A172 (cell line): ENCODE measurements at regions not wholly inside any gene's neighbourhood (a gene's known extent, or its start where the extent isn't known, plus 50 kb on each side); places are given as distances from the start of the nearest gene placed in this dataset.
"Not testable (repeated sequence)": the region's sequence is repeated elsewhere in the genome, so short reads cannot be mapped to it uniquely, and the experiment has no call there.

Source experiments
- DNase-seq: peaks from one replicate; pipeline ENCODE4 v3.0.0-alpha.2; 2015; ENCODE audit warnings: low spot score

DNA sequence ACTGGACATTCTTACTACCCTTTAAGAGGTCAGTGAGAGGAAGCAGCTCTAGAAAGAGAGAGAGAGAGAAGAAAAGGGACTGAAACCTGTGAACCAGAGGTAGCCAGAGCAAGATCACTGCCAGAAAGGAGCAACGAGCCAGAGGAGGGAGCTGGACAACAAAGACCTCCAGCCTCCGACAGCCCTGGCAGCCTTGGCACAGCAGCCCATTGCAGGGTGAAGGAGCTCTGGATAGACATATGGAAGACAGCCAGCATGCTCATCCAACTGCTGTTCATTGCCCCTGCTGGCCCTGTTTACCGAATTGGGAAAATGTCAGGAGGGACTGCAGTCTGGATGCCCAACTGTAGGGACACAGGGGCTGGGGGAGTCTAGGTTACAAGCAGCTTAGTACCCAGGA is 228.4 kb upstream of the SLC35G4 start:
- DNase-seq = no peak

DNA sequence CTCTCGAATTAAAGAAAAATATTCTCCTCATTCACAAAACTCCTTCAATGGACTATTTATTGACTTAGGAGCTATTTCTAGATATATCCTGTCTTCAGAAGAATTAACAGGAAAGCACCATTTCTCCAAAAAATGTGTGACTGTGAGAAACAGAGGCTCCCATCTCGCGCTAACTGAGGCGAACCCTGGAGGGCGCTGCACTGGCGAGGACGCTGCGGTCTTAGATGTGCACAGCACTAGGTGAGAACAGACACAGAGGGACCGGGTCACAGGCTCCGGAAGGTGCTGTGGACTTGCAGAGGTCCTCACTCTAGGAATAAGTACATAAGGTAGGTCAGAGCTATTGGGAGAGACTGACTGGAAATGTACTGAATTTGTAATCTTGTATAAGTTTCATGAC is 229.7 kb upstream of the SLC35G4 start:
- no peak for DNase-seq

DNA sequence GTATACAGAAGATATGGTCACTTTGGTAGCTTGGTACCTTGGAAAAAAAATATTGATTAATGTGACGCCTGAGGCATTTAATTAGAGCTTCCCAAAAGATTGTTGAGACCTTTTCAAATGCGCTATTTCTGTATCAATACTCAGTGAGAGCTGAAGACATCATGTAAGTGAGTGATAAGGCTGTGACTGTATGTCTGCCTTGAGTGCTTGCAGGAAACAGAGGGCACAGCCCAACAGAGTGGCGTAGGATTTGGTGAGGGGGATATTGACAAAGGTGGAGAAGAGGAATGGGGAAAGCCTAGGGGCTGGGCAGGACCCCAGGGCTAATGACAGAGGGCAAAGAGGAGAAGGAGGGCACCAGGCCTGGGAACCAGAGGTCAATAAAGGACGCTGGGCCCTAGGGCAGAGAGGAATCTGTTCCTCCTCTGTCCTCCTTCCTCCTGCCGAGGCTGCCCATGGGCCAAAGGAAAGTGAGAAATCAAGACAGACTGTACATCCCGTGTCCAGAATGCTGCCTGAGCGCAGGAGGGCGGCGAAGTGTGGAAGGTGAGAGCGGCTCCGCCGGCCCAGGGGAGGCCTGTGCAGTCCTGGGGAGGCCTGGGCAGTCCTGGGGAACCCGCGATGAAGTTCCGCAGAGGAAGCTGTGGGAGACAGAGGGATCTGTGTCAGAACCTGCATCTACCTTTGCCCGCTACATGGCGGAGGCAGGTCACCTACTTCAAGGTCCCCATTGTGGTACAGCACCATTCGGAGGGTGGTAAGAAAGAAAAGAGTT is 228.6 kb upstream of the PIEZO2 start:
- DNase-seq = no peak

DNA sequence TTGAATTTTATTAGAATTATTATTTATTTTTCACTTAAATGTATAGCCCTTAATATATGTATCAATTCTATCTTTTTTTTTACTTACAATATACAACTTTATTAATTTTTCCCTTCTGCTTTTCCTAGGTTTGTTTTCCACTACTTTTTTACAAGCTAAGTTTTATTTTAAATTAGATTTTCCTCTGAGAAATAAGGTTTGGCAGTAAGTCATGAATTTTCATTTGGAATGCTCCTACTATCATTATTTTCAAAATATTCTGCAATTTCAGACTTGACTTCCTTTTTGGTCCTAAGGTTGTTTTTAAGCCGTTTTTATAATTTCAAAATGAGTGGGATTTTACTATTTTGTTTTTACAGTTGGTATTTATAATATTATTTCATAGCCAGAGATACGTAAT is 222.8 kb upstream of the PIEZO2 start:
- DNase-seq = no peak

DNA sequence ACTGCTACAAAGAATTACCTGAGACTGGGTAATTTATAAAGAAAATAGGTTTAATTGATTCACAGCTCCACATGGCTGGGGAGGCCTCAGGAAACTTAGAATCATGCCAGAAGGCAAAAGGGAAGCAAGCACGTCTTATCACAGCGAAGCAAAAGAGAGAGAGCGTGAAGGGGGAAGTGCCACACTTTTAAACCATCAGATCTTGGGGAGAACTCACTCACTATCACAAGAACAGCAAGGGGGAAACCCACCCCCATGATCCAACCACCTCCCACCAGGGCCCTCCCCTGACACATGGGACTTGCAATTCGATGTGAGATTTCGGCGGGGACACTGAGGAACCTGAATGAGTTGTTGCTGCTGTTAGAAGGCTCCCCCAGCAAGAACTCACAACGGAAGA is 220.2 kb upstream of the PIEZO2 start:
- no peak for DNase-seq

DNA sequence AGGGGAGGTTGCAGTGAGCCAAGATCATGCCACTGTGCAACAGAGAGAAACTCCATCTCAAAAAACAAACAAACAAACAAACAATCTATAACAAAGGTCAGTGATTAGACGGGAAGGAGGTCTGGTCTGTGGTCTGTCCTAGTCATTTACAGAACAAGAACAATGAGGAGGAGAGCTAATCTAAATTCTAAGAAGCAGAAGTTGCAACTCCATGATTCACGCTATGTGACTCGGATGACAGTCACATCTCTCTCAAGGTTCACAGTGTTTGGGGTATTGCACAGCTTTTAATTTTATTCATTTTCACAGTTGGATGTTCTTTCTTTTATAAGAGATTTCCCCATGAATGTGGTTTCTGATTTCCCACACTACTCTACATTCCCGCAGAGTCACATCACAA is 218.7 kb upstream of the PIEZO2 start:
- peak; percentile 43 for DNase-seq

DNA sequence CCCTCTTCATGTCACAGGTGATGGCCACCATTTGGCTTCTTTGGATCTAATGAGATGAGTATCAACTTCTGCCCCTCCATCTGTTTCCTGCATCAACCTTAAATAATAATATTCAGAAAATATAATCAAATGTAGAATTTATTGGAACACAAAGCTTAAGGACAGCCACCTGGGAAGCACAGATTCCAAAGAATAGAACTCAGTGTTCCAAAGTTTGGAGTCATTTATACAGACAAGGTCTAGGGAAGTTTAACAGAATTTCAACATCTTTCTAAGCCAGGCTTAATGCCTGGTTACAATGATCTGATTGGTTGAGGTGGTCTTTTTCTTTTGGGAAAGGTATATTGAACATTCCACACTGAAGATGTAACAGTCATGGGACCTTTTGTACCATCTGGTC is 218.0 kb upstream of the PIEZO2 start:
- DNase-seq = no peak

DNA sequence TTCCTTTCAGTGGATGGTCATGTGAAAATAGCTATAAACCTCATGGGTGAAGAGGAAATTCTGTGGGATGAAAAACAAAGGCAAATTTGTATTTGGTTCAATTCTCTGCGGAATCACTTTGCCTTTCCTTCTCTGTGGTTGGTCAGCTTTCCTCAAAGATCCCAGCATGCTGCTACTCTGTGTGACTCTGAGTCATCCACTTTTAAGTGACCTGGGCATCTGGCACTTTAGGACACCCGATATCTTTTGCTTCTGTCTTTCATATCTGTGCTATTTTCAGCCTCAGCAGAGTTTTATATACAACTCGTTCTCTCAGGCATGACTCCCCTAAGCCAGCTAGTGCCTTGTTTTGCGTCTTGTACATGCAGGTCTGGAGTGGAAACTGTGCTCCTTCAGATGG is 217.0 kb upstream of the PIEZO2 start:
- DNase-seq = peak; percentile 88

DNA sequence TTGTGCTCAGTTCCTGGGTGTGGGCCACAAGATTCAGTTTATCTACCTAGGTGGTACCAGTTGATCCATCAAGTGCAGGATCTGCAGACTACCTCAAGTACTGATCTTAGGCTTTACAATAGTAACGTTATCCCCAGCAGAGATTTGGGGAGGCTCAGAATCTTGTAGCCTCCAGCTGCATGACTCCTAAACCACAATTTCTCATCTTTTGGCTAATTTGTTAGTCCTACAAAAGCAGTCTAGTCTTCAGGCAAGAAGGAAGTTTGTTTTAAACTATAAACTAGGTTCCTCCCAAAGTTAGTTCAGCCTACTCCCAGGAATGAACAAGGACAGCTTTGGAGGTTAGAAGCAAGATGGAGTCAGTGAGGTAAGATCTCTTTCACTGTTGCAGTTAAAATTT is 213.5 kb upstream of the PIEZO2 start:
- DNase-seq = no peak

DNA sequence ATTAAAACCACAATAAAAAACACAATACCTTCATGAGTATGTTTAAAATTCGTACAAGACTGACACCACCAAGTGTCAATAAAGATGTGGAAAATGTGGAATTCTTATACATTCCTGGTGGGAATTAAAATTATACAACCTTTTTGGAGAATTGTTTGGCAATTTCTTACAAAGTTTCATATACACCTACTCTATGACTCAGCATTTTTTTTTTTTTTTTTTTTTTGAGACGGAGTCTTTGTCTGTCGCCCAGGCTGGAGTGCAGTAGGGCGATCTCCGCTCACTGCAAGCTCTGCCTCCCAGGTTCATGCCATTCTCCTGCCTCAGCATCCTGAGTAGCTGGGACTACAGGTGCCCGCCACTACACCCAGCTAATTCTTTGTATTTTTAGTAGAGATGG is 212.5 kb upstream of the PIEZO2 start:
- DNase-seq = not testable (repeated sequence)

DNA sequence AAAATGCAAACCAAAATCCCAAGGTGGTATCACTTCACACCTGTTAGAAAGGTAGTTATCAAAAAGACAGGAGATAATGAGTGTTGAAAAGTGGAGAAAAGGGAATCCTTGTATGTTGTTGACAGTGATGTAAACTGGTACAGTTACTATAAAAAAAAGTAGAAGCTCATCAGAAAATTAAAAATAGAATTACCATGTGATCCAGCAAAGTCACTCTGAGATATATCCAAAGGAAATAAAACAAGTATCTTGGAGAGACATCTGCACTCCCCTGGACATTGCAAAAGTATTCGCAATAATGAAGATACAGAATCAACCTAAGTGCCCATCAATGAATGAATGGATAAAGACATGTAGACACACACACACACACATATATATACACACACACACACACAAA is 208.3 kb upstream of the PIEZO2 start:
- no peak for DNase-seq

DNA sequence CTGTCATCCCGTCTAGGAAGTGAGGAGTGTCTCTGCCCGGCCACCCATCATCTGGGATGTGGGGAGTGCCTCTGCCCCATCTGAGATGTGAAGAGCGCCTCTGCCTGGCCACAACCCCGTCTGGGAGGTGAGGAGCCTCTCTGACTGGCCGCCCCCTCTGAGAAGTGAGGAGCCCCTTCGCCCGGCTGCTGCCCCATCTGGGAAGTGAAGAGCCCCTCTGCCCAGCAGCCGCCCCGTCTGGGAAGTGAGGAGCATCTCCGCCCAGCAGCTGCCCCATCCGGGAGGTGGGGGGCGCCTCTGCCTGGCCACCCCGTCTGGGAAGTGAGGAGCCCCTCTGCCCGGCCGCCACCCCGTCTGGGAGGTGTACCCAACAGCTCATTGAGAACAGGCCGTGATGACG is 195.2 kb upstream of the PIEZO2 start:
- not testable (repeated sequence) for DNase-seq

DNA sequence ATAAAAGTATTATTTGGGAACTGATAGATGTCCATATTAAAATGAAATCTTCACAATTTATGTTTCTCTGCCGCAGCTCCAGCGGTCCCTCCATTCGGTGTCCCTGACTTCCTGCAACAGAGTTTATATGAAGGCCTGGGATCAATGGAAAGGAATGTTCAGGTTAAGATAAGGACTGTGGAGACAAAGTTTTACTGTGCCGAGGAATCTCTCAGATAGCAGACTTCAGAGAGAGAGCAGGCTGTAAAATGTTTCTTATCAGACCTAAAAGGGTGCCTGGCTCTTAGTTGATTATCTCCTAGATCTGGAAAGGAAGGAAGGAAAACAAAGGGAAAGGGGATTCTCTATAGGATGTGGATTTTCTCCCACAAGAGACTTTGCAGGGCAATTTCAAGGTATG is 193.7 kb upstream of the PIEZO2 start:
- DNase-seq = no peak

DNA sequence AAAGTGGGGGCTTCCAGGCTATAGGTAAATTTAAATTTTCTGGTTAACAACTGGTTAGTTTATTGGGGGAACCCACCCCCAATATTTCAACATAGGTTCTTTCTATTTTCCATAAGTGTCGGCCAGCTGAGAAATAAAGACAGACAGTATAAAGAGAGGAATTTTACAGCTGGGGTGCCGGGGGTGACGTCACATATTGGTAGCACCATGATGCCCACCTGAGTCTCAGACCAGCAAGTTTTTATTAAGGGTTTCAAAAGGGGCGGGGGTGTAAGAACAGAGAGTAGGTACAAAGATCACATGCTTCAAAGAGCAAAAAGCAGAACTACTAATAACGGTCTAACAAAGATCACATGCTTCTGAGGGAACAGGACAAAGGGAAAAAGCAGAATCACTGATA is 192.7 kb upstream of the PIEZO2 start:
- not testable (repeated sequence) for DNase-seq

DNA sequence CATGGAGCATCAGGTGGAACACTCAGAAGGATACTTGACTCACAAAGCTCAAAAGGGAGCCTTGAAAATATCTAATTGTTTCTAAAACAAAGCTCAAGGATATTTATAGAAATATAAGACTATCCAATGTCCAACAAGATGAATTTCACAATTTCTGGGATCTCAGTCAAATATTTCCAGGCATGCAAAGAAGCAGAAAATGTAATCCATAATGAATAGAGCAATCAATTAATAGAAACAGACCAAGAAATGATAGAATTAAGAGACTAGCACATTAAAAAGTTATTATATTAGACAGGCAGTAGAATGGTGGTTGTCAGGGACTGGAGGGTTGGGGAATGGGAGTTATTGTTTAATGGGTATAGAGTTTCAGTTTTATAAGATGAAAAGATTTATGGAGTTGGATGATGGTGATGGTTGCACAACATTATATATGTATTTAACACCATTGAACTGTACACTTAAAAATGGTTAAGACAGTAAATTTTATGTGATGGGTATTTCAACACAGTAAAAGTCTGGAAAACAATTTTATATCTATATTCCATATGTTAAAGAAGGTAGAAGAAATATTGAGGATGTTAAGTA is 189.9 kb upstream of the PIEZO2 start:
- DNase-seq = no peak

DNA sequence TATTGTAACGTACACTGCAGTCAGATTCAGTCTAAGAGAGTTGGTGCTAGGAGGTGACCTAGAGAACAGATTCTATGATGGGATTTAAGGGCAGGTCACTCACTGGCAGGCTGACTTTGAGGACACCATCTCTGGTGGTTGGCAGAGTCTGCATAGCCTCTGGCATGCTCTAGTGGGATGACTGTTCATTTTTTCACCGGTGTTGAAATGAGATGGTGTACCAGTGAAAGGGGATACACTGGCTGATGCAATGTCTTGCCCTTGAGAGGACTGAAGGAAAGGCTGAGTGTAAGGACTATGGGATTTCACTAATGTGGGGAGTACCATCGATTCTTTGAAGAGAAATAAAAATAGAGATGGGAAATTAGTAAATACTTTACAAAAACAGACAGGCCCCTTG is 186.9 kb upstream of the PIEZO2 start:
- no peak for DNase-seq

DNA sequence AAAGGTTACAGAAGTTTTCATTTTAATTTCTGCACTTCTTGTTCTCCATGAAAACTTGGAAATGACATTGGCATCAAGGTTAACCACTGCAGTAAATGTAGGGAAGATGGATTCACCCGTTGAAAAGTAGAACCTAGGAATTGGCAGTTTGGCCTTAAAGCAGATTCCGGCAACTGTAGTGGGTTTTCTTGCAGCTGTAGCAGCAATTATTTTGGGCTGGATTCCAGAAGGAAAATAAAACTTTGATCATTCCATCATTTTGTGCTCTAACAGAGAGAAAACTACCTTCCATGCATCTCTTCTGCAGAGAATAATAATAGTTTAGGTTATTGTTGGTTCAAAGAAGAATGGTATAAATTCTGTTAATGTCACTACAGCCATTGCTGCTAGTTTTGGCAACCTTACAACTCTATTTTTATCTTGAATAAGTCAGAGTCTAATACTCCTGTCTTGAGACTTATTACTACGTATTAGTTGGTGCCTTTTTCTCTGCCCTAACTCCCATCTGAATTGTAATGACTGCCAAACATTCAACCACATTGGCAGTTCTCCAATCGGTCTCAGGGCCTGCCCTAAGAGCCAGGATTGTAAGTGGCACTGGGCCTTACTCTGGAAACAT is 178.1 kb upstream of the PIEZO2 start:
- DNase-seq = peak; percentile 56

DNA sequence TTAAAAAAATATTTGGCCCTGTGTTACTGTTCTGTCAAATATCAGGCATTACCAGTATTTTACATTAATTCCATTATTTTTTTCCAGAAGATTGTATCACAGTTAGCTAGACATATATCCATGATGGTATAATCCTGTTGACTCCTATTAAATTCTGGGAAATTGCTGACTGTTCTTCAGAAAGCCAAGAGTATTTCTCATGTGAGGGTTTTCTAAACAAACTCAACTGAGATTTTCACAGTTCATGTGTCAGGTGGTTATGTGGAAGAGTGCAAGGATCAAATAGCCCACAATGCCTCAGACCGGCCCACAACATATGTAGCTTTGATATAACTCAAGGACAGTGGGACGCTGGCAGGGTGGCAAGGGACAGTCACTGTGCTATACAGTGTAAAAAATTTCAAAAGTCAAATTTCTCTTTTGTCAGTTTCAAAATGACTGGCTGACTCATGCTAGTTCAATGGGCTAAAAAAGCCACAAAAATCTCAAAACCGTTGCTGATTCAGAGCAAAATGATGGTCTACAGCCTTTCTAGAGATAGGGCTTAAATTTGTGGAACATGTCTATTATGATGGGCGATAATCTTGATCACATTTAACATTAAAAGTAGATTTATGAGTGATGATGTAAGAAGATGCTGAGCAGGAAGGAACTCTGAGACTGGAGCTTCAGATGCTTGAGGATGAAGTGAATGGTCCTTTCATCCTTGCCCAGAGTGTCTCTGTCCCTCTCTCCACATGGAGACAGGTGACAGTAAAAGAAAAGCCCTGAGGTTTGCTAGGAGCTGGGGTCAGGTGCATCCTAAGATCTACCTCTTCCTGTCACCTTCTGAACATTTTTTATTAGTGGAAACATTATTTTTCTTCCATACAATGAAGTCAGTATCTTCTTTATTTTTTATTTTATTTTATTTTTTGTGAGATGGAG is 175.8 kb upstream of the PIEZO2 start:
- peak; percentile 96 for DNase-seq

DNA sequence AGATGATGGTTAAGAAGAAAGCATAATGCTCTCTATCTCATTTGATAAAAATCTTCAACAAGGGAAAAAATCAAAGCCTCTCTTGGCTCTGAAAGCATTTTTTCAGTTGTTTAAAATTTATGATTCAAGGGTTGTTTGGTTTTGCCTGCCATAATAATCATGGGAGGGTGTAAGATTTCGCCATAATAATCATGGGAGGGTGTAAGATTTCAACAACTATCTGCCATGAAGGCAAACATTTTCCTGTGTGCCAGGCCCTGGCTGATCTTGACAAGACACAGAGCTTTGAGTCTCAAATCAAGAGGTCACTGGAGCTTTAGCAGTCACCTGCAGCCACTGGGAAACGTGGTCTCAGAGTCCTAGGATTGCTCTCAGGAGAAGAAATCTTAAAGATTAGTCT is 175.1 kb upstream of the PIEZO2 start:
- DNase-seq = no peak

DNA sequence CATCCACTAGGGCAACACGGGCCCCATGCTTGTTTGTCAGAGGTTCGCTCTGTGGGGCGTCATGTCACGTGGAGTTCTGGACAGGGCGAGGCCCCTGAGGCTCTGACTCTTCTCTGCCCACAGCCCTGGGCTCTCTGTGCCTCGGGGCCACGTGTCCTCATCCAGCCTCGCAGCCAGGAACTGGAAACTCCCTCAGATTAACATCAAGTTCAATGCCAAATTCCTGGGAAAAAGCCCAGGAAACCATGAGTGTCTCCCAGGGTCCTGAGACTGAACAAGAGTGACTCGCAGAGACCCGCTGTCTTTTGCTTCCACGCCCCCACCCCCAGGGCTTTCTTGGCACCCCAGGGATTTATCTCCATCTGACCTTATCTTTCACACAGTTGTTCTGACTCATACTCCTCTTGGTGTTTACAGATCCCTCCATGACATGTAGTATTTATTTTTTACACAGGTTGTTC is 174.0 kb upstream of the PIEZO2 start:
- peak; percentile 99 for DNase-seq

DNA sequence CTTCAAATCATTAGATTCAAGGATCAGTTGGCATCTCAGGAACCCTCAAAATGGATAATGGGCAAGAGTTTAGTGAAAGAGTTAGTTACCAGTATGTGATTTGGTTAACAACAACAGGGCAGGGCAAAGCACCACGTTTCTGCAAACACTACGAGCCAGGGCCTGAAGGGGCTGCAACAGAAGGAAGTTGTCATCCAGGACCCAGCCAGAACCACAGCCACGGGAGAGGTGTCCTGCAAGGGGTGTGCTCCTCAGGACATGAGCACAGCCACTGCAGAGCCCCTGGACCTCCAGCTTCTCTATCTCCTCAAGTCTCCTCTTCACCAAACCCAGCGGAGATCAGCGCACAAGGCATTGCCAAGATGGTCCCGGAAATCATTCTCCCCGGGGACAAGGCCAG is 173.3 kb upstream of the PIEZO2 start:
- peak; percentile 28 for DNase-seq

DNA sequence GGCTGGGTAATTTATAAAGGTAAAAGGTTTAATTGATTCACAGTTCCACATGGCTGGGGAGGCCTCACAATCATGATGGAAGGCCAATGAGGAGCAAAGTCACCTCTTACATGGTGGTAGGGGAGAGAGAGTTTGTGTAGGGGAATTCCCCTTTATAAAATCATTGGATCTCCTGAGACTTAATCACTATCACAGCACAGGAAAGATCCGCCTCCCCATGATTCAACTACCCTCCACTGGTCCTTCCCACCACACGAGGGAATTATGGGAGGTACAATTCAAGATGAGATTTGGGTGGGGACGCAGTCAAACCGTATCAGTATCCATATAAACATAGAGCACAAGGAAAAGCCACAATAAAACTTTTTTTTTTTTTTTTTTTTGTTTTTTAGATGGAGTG is 172.6 kb upstream of the PIEZO2 start:
- peak; percentile 83 for DNase-seq
